CD4-positive, alpha-beta T cell (primary cell): ENCODE measurements at regions not wholly inside any gene's neighbourhood (a gene's known extent, or its start where the extent isn't known, plus 50 kb on each side); places are given as distances from the start of the nearest gene placed in this dataset.

Experiments
- ATAC-seq: fragments of 200-7000 bp; cut with Tn5 transposase; one replicate; pipeline ENCODE4 v1.10.0; 2022; ENCODE audit warnings: mild to moderate bottlenecking; ENCODE audit not compliant: poor library complexity
- CTCF ChIA-PET: fragments of 350-600 bp; sonication (Branson Sonifier 250); formaldehyde crosslinking; loops from one replicate; lab custom pipeline; 2021; ENCODE audit warnings: antibody characterized with exemption, inconsistent platforms; lab: Charles Lee
- POLR2A ChIA-PET: fragments of 350-600 bp; sonication (Branson Sonifier 250); formaldehyde crosslinking; loops from one replicate; lab custom pipeline; 2021; ENCODE audit warnings: antibody characterized with exemption, inconsistent platforms; lab: Charles Lee
- DNase-seq, 14 experiments: peaks; one replicate each; pipeline ENCODE4 v3.0.0-alpha.2; 2013 to 2020; ENCODE audit warnings: mixed read lengths in 2 of 14
- H3K27ac ChIP-seq, 2 donors: one replicate each; pipeline versions ENCODE4 v1.5.1 to v1.7.0; 2013; ENCODE audit warnings: low read length in 2 of 2, low read depth in 1 of 2, mild to moderate bottlenecking in 1 of 2
- H3K27me3 ChIP-seq, 2 experiments: 1 replicate in 1 of 2; 2 replicates in 1 of 2; pipeline versions ENCODE4 v1.6.1 to v1.7.0; 2013; ENCODE audit warnings: low read length in 2 of 2, control low read depth in 1 of 2, mild to moderate bottlenecking in 1 of 2, moderate library complexity in 1 of 2; ENCODE audit not compliant: insufficient read depth in 2 of 2, control insufficient read depth in 1 of 2
- H3K36me3 ChIP-seq: one replicate; pipeline ENCODE4 v1.6.1; 2013; ENCODE audit warnings: low read length, control low read depth; ENCODE audit not compliant: insufficient read depth
- H3K4me1 ChIP-seq: one replicate; pipeline ENCODE4 v1.6.1; 2013; ENCODE audit warnings: low read length, control low read depth; ENCODE audit not compliant: insufficient read depth
- H3K4me3 ChIP-seq: one replicate; pipeline ENCODE4 v1.5.1; 2013; ENCODE audit warnings: mild to moderate bottlenecking, low read length, moderate library complexity
- H3K9me3 ChIP-seq, 2 experiments: 1 replicate in 1 of 2; 2 replicates in 1 of 2; pipeline versions ENCODE4 v1.6.1 to v1.7.0; 2013; ENCODE audit warnings: low read length in 2 of 2, mild to moderate bottlenecking in 2 of 2, control low read depth in 1 of 2, moderate library complexity in 1 of 2; ENCODE audit not compliant: control insufficient read depth in 1 of 2, insufficient read depth in 1 of 2
- H3K27ac Mint-ChIP-seq: one replicate; pipeline ENCODE4 v1.8.0; 2020; ENCODE audit warnings: mixed read lengths
- H3K27me3 Mint-ChIP-seq: one replicate; pipeline ENCODE4 v1.8.0; 2021; ENCODE audit warnings: mixed read lengths
- H3K36me3 Mint-ChIP-seq: one replicate; pipeline ENCODE4 v1.8.0; 2021; ENCODE audit warnings: low read depth, mixed read lengths
- H3K4me1 Mint-ChIP-seq: one replicate; pipeline ENCODE4 v1.8.0; 2021; ENCODE audit warnings: low read depth, mixed read lengths
- H3K4me3 Mint-ChIP-seq: one replicate; pipeline ENCODE4 v1.8.0; 2020; ENCODE audit warnings: mild to moderate bottlenecking, mixed read lengths
- H3K9me3 Mint-ChIP-seq: one replicate; pipeline ENCODE4 v1.8.0; 2020; ENCODE audit warnings: mixed read lengths
- intact Hi-C, 2 experiments: fragments of 100-400 bp; cut with DNase I in 1 of 2; cut with micrococcal nuclease in 1 of 2; formaldehyde crosslinking; loops; one replicate each; pipeline versions ENCODE4 v1.15.1 to v1.9.0; 2023 to 2025; cut with DNase I, micrococcal nuclease
- TF ChIP-seq, protein P1 (sequence below): fragments of 200-600 bp; IDR thresholded peaks from one replicate; pipeline ENCODE4 v1.8.0; 2022; ENCODE audit warnings: antibody characterized with exemption, mild to moderate bottlenecking

DNA sequence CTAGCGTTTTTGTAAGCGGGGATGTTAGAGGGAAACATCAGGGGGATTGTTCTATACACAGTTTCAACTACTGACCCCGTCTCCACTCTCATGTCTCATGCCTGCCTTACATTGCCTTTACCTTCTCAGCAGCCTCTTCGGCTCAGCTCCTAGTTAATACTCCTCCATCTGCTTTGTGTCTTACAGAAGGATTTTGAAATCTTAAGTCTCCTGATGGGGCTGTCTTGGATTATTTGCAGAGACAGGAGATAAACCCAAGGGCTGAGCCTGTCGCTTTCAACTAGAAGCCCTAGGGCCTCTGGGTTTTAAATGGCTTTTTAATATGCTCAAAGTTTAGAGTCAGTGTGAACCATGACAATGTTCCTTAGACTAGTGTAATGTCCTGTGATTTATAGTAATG is 161.5 kb downstream of the CARTPT start:
- Histone ChIP-seq H3K9me3 (no peaks in the 10 kb centered on the region), H3K36me3 (no peaks in the 10 kb centered on the region), H3K27me3 (no peaks in the 10 kb centered on the region), H3K4me1 (no peaks in the 10 kb centered on the region), H3K27ac (no peak overlapping the region), H3K4me3 (no peak overlapping the region)
- H3K9me3 Mint-ChIP-seq: no peaks in the 10 kb centered on the region
- ChIA-PET POLR2A (no interaction called here), CTCF (no interaction called here)
- H3K27ac Mint-ChIP-seq: no peak overlapping the region
- DNase-seq (no peak), ATAC-seq (no peak)
- no peaks in the 10 kb centered on the region for H3K36me3 Mint-ChIP-seq
- intact Hi-C loops: no loop called here
- peaks cover 24% of the 10 kb centered on the region for H3K27me3 Mint-ChIP-seq
- TF ChIP-seq, protein P1, sequence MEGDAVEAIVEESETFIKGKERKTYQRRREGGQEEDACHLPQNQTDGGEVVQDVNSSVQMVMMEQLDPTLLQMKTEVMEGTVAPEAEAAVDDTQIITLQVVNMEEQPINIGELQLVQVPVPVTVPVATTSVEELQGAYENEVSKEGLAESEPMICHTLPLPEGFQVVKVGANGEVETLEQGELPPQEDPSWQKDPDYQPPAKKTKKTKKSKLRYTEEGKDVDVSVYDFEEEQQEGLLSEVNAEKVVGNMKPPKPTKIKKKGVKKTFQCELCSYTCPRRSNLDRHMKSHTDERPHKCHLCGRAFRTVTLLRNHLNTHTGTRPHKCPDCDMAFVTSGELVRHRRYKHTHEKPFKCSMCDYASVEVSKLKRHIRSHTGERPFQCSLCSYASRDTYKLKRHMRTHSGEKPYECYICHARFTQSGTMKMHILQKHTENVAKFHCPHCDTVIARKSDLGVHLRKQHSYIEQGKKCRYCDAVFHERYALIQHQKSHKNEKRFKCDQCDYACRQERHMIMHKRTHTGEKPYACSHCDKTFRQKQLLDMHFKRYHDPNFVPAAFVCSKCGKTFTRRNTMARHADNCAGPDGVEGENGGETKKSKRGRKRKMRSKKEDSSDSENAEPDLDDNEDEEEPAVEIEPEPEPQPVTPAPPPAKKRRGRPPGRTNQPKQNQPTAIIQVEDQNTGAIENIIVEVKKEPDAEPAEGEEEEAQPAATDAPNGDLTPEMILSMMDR: no peak
- no peak overlapping the region for H3K4me3 Mint-ChIP-seq
- H3K4me1 Mint-ChIP-seq: no peaks in the 10 kb centered on the region

DNA sequence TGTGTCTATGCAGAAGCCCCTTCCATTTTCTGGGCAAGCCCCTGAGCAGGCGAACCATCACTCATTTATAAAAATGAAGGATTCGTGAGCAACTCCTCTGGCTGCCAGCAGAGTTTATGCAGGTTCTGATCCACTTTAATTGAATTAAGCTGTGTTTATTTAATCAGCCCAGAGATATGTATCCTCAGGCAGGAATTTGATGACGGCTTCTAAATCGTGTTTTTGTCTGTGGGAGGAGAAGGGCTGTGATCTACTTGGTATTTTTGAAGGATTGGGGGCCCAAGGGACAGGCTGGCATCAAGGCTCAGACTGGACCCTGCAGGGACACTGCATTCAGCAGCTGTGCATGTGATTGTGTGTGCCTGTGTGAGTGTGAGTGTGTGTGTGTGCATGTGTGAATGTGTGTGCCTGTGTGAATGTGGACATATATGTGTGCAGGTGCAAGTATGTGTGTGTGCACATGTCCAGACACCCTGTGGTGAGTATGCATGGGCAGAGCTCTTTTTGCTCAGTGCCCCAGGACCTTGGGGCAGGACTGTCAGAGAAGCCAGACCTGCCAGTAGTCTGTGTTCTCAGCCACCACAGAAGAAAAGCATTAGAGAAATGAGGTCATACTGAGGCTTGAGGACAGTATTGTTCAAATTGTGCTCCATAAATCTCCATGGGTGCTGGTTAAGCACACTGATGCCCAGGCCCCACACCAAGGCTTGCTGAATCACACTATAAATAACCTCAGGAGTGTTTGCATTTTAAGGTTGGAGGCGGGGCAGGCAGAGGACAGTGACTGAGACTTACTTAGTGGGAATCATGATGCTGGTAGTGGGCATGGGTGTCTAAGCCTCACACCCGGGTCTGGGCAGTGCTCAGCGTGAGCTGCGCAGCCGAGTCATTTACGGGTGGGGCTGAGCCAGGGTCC is 164.0 kb downstream of the CARTPT start:
- DNase-seq (no peak), ATAC-seq (no peak)
- no peak overlapping the region for H3K27ac ChIP-seq
- H3K4me1 ChIP-seq: no peaks in the 10 kb centered on the region
- no peaks in the 10 kb centered on the region for H3K36me3 ChIP-seq
- Mint-ChIP-seq H3K36me3 (no peaks in the 10 kb centered on the region), H3K27ac (no peak overlapping the region), H3K9me3 (no peaks in the 10 kb centered on the region), H3K4me1 (no peaks in the 10 kb centered on the region), H3K27me3 (peaks cover 19% of the 10 kb centered on the region), H3K4me3 (no peak overlapping the region)
- no peaks in the 10 kb centered on the region for H3K9me3 ChIP-seq
- ChIA-PET CTCF (interaction anchor here (1.4 kb wide), 1 partner anchor 9 kb away, joined by 3 read pairs; no protein-coding TSS in a partner anchor), POLR2A (no interaction called here)
- TF ChIP-seq, protein P1: no peak
- H3K27me3 ChIP-seq: no peaks in the 10 kb centered on the region
- no peak overlapping the region for H3K4me3 ChIP-seq
- intact Hi-C loops: no loop called here

DNA sequence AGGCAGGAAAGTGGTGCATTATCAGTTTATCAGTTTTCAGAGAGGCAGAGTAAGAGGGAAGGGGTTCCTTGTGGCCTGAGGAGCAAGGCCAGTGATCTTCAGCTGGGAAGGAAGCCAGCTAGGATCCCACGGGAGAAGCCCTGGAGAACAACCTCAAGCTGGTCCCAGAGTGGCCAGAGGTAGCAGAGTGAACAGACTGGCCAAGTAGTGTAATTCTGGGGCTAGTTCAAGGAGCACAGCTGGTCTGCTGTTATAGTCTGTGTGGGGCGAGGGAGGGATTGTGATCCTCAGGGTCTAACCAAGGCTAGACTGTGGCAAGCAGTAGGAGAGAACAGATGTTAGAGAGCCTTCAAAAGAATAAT is 164.6 kb downstream of the CARTPT start:
- POLR2A ChIA-PET: no interaction called here
- Mint-ChIP-seq H3K9me3 (no peaks in the 10 kb centered on the region), H3K4me3 (no peak overlapping the region), H3K4me1 (no peaks in the 10 kb centered on the region), H3K36me3 (no peaks in the 10 kb centered on the region), H3K27ac (no peak overlapping the region), H3K27me3 (peaks cover 15% of the 10 kb centered on the region)
- Histone ChIP-seq H3K4me3 (no peak overlapping the region), H3K27ac (no peak overlapping the region), H3K4me1 (no peaks in the 10 kb centered on the region), H3K27me3 (no peaks in the 10 kb centered on the region), H3K36me3 (no peaks in the 10 kb centered on the region), H3K9me3 (no peaks in the 10 kb centered on the region)
- DNase-seq (no peak), ATAC-seq (no peak)
- TF ChIP-seq, protein P1: no peak
- intact Hi-C loops: no loop called here
- CTCF ChIA-PET: interaction anchor here (1.4 kb wide), 1 partner anchor 9 kb away, joined by 3 read pairs; no protein-coding TSS in a partner anchor
